Effector memory CD8-positive, alpha-beta T cell (primary cell): ENCODE measurements at regions not wholly inside any gene's neighbourhood (a gene's known extent, or its start where the extent isn't known, plus 50 kb on each side); places are given as distances from the start of the nearest gene placed in this dataset.

Source experiments
- ATAC-seq: fragments of 150-1000 bp; cut with Tn5 transposase; replicated peaks from 2 replicates; pipeline ENCODE4 v1.10.0; 2021; ENCODE audit warnings: mild to moderate bottlenecking, moderate library complexity
- DNase-seq, 3 experiments: peaks; one replicate each; pipeline ENCODE4 v3.0.0; 2021
- H3K27ac Mint-ChIP-seq, 2 donors: one replicate each; pipeline ENCODE4 v1.8.0; 2022; ENCODE audit warnings: mild to moderate bottlenecking in 2 of 2, mixed read lengths in 2 of 2, moderate library complexity in 2 of 2
- H3K27me3 Mint-ChIP-seq, 2 donors: one replicate each; pipeline ENCODE4 v1.8.0; 2022; ENCODE audit warnings: mixed read lengths in 2 of 2
- H3K36me3 Mint-ChIP-seq: one replicate; pipeline ENCODE4 v1.8.0; 2022; ENCODE audit warnings: mild to moderate bottlenecking, moderate library complexity, mixed read lengths; ENCODE audit not compliant: insufficient read depth
- H3K4me1 Mint-ChIP-seq, 2 donors: one replicate each; pipeline ENCODE4 v1.8.0; 2022; ENCODE audit warnings: low read depth in 2 of 2, mixed read lengths in 2 of 2
- H3K4me3 Mint-ChIP-seq, 2 donors: one replicate each; pipeline ENCODE4 v1.8.0; 2022; ENCODE audit warnings: mild to moderate bottlenecking in 2 of 2, mixed read lengths in 2 of 2, moderate library complexity in 2 of 2
- H3K9me3 Mint-ChIP-seq, 2 donors: one replicate each; pipeline ENCODE4 v1.8.0; 2022; ENCODE audit warnings: mixed read lengths in 2 of 2

GRCh38 chrX:87727620-87728019 lies 210.0 kb downstream of the KLHL4 start:
- Mint-ChIP-seq H3K9me3 (no peaks in the 10 kb centered on the region), H3K27ac (no peak overlapping the region), H3K4me3 (no peak overlapping the region), H3K4me1 (no peaks in the 10 kb centered on the region), H3K36me3 (no peaks in the 10 kb centered on the region), H3K27me3 (no peaks in the 10 kb centered on the region)
- ATAC-seq (no peak), DNase-seq (no peak)

- Mint-ChIP-seq H3K36me3 (no peaks in the 10 kb centered on the region), H3K9me3 (peaks cover 0 to 2% of the 10 kb centered on the region in 2 donors), H3K4me3 (no peak overlapping the region), H3K4me1 (no peaks in the 10 kb centered on the region), H3K27ac (no peak overlapping the region), H3K27me3 (no peaks in the 10 kb centered on the region)
- no peak for ATAC-seq
- no peak for DNase-seq
These were observed 210.4 kb downstream of the KLHL4 start for GRCh38 chrX:87728024-87728423.

- Mint-ChIP-seq H3K9me3 (peaks cover 0 to 2% of the 10 kb centered on the region in 2 donors), H3K27me3 (no peaks in the 10 kb centered on the region), H3K36me3 (no peaks in the 10 kb centered on the region), H3K27ac (no peak overlapping the region), H3K4me1 (no peaks in the 10 kb centered on the region), H3K4me3 (no peak overlapping the region)
- ATAC-seq (no peak), DNase-seq (no peak)
These were observed 210.9 kb downstream of the KLHL4 start for GRCh38 chrX:87728459-87728858.

- DNase-seq (no peak), ATAC-seq (no peak)
These were observed 214.5 kb downstream of the KLHL4 start for GRCh38 chrX:87732133-87732532.

GRCh38 chrX:87736576-87736975 lies 219.0 kb downstream of the KLHL4 start:
- H3K4me1 Mint-ChIP-seq = no peaks in the 10 kb centered on the region
- H3K27me3 Mint-ChIP-seq = no peaks in the 10 kb centered on the region
- no peaks in the 10 kb centered on the region for H3K36me3 Mint-ChIP-seq
- H3K9me3 Mint-ChIP-seq = peaks cover 0 to 2% of the 10 kb centered on the region in 2 donors
- H3K4me3 Mint-ChIP-seq = no peak overlapping the region
- DNase-seq (no peak), ATAC-seq (no peak)
- no peak overlapping the region for H3K27ac Mint-ChIP-seq

More at GRCh38 chrX:87732133-87732532, 214.5 kb downstream of the KLHL4 start:
- H3K36me3 Mint-ChIP-seq = no peaks in the 10 kb centered on the region
- no peak overlapping the region for H3K27ac Mint-ChIP-seq
- H3K27me3 Mint-ChIP-seq = no peaks in the 10 kb centered on the region
- peaks cover 0 to 2% of the 10 kb centered on the region in 2 donors for H3K9me3 Mint-ChIP-seq
- H3K4me1 Mint-ChIP-seq = no peaks in the 10 kb centered on the region
- H3K4me3 Mint-ChIP-seq = no peak overlapping the region

- H3K9me3 Mint-ChIP-seq = peaks cover 0 to 2% of the 10 kb centered on the region in 2 donors
- ATAC-seq (no peak), DNase-seq (no peak)
- H3K27ac Mint-ChIP-seq = no peak overlapping the region
- H3K4me1 Mint-ChIP-seq = no peaks in the 10 kb centered on the region
- H3K4me3 Mint-ChIP-seq = no peak overlapping the region
- peaks cover 5% of the 10 kb centered on the region for H3K36me3 Mint-ChIP-seq
- H3K27me3 Mint-ChIP-seq = no peaks in the 10 kb centered on the region
These were observed 226.8 kb downstream of the KLHL4 start for GRCh38 chrX:87744391-87744790.

DNA sequence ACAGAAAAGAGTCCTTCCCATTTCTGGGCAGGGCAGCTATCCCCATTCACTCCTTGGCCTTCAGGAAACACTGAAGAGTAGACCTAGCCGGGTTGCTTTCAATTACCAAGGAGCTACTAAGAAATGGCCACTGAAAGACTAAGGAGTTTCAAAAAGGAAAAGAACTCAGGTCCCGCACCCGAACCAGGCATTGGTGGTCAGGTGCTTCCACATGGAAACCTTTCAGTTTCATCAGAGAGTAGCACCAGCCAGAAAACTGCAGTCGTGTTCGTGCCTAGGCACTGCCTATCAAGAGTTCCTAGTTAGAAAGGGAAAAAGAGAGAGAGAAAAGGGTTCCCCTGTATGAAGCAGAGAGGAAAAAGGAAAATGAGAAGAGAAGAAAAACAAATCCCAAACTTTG lies 237.9 kb downstream of the KLHL4 start:
- no peak for ATAC-seq
- no peak for DNase-seq
- H3K4me3 Mint-ChIP-seq = no peak overlapping the region
- H3K27me3 Mint-ChIP-seq = no peaks in the 10 kb centered on the region
- H3K4me1 Mint-ChIP-seq = no peaks in the 10 kb centered on the region
- no peak overlapping the region for H3K27ac Mint-ChIP-seq
- peaks cover 3 to 7% of the 10 kb centered on the region in 2 donors for H3K9me3 Mint-ChIP-seq
- H3K36me3 Mint-ChIP-seq = no peaks in the 10 kb centered on the region

DNA sequence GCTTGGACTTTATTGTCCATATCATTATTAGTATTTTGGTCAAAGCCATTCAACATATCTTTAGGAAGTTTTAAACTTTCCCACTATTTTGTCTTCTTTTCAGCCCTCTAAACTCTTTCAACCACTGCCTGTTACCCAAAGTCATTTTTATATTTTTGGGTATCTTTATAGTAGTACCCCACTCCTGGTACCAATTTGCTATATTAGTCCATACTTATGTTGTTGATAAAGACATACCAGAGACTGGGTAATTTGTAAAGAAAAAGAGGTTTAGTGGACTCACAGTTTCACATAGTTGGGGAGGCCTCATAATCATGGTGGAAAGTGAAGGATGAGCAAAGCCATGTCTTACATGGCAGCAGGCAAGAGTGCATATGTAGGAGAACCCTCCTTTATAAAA lies 271.4 kb downstream of the KLHL4 start:
- Mint-ChIP-seq H3K27ac (no peak overlapping the region), H3K9me3 (peaks cover 0 to 2% of the 10 kb centered on the region in 2 donors), H3K4me1 (no peaks in the 10 kb centered on the region), H3K4me3 (no peak overlapping the region), H3K27me3 (no peaks in the 10 kb centered on the region), H3K36me3 (no peaks in the 10 kb centered on the region)
- ATAC-seq (no peak), DNase-seq (no peak)

- Mint-ChIP-seq H3K27me3 (no peaks in the 10 kb centered on the region), H3K4me3 (no peak overlapping the region), H3K36me3 (peaks cover 3% of the 10 kb centered on the region), H3K4me1 (no peaks in the 10 kb centered on the region), H3K9me3 (no peaks in the 10 kb centered on the region), H3K27ac (no peak overlapping the region)
- ATAC-seq (no peak), DNase-seq (no peak)
These were observed 280.4 kb downstream of the KLHL4 start for GRCh38 chrX:87798039-87798438.

DNA sequence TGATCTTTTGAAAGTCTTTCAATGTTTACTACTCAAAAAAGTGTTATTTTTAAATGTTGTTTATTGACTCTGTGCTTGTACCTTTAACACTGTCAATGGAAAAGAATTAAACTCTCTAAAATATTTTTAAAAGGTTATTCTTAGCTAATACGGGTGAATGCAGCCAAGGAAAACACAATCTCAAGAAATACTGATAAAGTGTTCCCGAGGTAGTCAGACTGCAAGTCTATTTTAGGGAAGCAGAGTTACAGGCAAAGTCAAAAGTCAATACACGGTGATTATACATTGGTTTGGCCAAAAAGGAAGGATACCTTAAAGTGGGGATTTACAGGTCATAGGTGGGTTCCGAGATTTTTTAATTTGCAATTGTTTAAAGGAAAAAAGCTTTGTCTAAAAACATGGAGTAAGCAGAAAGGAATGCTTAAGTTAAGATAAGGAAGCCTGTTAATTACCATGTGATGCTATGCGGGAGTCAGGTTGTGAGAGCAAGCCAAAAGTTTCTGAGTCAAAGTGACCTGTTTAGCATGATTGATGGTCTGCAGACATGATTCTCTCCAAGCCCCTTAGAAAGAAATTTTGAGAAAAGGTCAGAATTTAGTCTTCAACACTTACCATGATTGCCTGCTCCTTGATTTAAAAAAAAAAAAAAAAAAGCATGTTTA lies 288.4 kb downstream of the KLHL4 start:
- H3K4me1 Mint-ChIP-seq = no peaks in the 10 kb centered on the region
- H3K27me3 Mint-ChIP-seq = no peaks in the 10 kb centered on the region
- no peak overlapping the region for H3K27ac Mint-ChIP-seq
- ATAC-seq = no peak
- peaks cover 0 to 1% of the 10 kb centered on the region in 2 donors for H3K9me3 Mint-ChIP-seq
- no peaks in the 10 kb centered on the region for H3K36me3 Mint-ChIP-seq
- DNase-seq = no peak
- no peak overlapping the region for H3K4me3 Mint-ChIP-seq

- Mint-ChIP-seq H3K4me1 (no peaks in the 10 kb centered on the region), H3K27ac (no peak overlapping the region), H3K36me3 (no peaks in the 10 kb centered on the region), H3K27me3 (no peaks in the 10 kb centered on the region), H3K4me3 (no peak overlapping the region), H3K9me3 (no peaks in the 10 kb centered on the region)
- ATAC-seq (no peak), DNase-seq (no peak)
These were observed 291.1 kb downstream of the KLHL4 start for GRCh38 chrX:87808576-87809243.

- no peak overlapping the region for H3K4me3 Mint-ChIP-seq
- H3K36me3 Mint-ChIP-seq = no peaks in the 10 kb centered on the region
- H3K4me1 Mint-ChIP-seq = no peaks in the 10 kb centered on the region
- no peaks in the 10 kb centered on the region for H3K27me3 Mint-ChIP-seq
- ATAC-seq (no peak), DNase-seq (no peak)
- H3K9me3 Mint-ChIP-seq = no peaks in the 10 kb centered on the region
- no peak overlapping the region for H3K27ac Mint-ChIP-seq
These were observed 296.0 kb downstream of the KLHL4 start for GRCh38 chrX:87813566-87813965.

DNA sequence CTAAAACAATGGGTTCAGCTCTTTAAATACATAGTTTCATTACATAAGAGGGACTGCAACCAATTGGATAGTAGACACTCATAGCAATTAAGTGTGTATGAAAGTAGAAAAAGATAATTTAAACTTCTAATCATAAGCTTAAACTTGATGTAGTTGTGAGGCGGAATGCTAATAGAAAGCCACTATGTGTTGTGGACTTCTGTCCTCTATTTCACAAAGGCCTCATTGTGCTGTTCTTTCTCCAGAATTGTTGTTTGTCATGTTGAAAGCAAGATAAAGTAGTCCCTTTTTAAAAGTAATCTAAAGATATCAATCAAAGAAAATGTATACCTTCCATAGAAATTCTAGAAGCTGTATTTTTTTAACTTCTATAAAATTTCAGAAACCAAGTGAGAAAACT lies 329.4 kb downstream of the KLHL4 start:
- no peak overlapping the region for H3K27ac Mint-ChIP-seq
- no peaks in the 10 kb centered on the region for H3K4me1 Mint-ChIP-seq
- no peaks in the 10 kb centered on the region for H3K36me3 Mint-ChIP-seq
- ATAC-seq (no peak), DNase-seq (no peak)
- no peak overlapping the region for H3K4me3 Mint-ChIP-seq
- no peaks in the 10 kb centered on the region for H3K9me3 Mint-ChIP-seq
- no peaks in the 10 kb centered on the region for H3K27me3 Mint-ChIP-seq

GRCh38 chrX:87873347-87873941 lies 355.8 kb downstream of the KLHL4 start:
- H3K36me3 Mint-ChIP-seq = no peaks in the 10 kb centered on the region
- no peaks in the 10 kb centered on the region for H3K27me3 Mint-ChIP-seq
- no peaks in the 10 kb centered on the region for H3K9me3 Mint-ChIP-seq
- peak overlapping the region; percentile 42 to 69 for H3K4me3 Mint-ChIP-seq
- ATAC-seq (no peak), DNase-seq (no peak)
- peaks cover 6 to 7% of the 10 kb centered on the region in 2 donors for H3K4me1 Mint-ChIP-seq
- H3K27ac Mint-ChIP-seq = peak overlapping the region in 1 of 2 donors; percentile 41
